Mucosa of stomach (tissue), 1 donor: ENCODE measurements at regions not wholly inside any gene's neighbourhood (a gene's known extent, or its start where the extent isn't known, plus 50 kb on each side); places are given as distances from the start of the nearest gene placed in this dataset.

Experiments
- H3K27me3 ChIP-seq: one replicate; pipeline ENCODE4 v1.7.0; 2013; ENCODE audit warnings: mild to moderate bottlenecking, low read length; ENCODE audit not compliant: control insufficient read depth, insufficient read depth
- H3K36me3 ChIP-seq: one replicate; pipeline ENCODE4 v1.7.0; 2013; ENCODE audit warnings: low read length; ENCODE audit not compliant: control insufficient read depth, insufficient read depth
- H3K4me1 ChIP-seq: one replicate; pipeline ENCODE4 v1.7.0; 2013; ENCODE audit warnings: mild to moderate bottlenecking, low read length; ENCODE audit not compliant: control insufficient read depth, insufficient read depth
- H3K4me3 ChIP-seq: one replicate; pipeline ENCODE4 v1.7.0; 2013; ENCODE audit warnings: low read length
- H3K9ac ChIP-seq: one replicate; pipeline ENCODE4 v1.7.0; 2013; ENCODE audit warnings: mild to moderate bottlenecking, low read length, moderate library complexity
- H3K9me3 ChIP-seq: one replicate; pipeline ENCODE4 v1.7.0; 2013; ENCODE audit warnings: mild to moderate bottlenecking, low read length, moderate library complexity; ENCODE audit not compliant: control insufficient read depth
- donor health status: Pancreatic carcinoma.

DNA sequence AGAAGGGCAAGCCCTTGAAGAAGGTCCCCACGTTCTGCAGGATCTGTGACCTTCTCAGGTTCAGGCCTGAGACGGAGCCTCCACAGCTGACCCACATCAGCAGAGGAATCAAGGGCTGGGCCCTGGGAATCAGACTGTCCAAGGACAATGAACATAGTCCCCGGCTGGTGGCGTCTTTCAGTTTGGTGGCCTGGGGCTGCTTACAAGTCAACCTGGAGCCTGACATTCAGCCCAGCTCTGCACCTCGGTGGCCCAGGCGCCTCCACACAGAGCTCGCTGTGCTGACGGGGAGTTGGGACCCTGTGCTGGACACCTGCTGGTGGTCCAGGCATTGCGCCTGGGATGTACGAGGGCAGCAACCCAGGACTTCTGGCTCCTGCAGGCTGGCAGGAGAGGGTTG is 523.5 kb downstream of the TBC1D22A start:
- Histone ChIP-seq H3K4me3 (no peak overlapping the region), H3K9ac (no peak overlapping the region), H3K36me3 (no peaks in the 10 kb centered on the region), H3K9me3 (no peaks in the 10 kb centered on the region), H3K4me1 (no peaks in the 10 kb centered on the region), H3K27me3 (no peaks in the 10 kb centered on the region)

DNA sequence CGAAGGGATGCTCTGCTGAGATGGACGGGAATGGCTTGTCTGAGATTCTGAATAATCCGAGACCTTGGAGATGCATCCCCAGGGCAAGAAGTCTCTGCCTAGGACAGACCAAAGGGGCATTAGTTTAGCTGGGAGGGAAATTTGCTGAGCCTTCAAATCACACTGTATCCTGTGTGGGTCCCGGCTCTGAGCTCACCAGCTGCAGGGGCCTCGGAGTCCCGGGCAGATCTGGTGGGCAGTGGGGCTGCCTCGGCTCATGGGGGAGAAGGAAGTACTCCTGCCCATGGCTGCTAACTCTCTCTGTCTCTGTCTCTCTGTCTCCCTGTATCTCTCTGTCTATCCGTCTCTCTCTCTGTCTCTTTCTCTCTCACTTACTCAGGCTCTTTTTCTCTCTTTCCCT is 522.4 kb downstream of the TBC1D22A start:
- no peak overlapping the region for H3K4me3 ChIP-seq
- no peaks in the 10 kb centered on the region for H3K27me3 ChIP-seq
- no peaks in the 10 kb centered on the region for H3K4me1 ChIP-seq
- no peaks in the 10 kb centered on the region for H3K36me3 ChIP-seq
- H3K9ac ChIP-seq: no peak overlapping the region
- no peaks in the 10 kb centered on the region for H3K9me3 ChIP-seq

DNA sequence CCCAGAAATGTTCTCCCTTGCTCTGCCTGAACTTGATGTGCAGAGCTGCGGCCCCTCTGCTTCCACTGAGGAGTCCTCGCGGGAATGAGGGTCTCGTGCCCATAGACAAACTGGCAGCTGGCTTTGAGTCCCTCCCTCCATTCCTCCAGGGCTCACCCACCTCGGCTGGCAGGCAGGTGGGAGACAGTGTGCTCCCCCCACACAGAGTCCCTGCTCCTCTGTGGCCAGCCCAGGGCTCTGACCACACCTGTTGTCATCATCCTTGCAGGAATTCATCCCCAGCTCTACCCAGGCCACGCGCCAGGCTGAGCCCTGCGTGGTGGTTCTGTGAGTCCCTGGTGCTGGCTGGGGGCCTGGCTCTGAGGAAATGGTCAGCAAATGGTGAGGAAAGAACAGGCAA is 521.9 kb downstream of the TBC1D22A start:
- no peaks in the 10 kb centered on the region for H3K27me3 ChIP-seq
- H3K36me3 ChIP-seq: no peaks in the 10 kb centered on the region
- H3K9ac ChIP-seq: no peak overlapping the region
- no peaks in the 10 kb centered on the region for H3K4me1 ChIP-seq
- no peak overlapping the region for H3K4me3 ChIP-seq
- H3K9me3 ChIP-seq: no peaks in the 10 kb centered on the region

DNA sequence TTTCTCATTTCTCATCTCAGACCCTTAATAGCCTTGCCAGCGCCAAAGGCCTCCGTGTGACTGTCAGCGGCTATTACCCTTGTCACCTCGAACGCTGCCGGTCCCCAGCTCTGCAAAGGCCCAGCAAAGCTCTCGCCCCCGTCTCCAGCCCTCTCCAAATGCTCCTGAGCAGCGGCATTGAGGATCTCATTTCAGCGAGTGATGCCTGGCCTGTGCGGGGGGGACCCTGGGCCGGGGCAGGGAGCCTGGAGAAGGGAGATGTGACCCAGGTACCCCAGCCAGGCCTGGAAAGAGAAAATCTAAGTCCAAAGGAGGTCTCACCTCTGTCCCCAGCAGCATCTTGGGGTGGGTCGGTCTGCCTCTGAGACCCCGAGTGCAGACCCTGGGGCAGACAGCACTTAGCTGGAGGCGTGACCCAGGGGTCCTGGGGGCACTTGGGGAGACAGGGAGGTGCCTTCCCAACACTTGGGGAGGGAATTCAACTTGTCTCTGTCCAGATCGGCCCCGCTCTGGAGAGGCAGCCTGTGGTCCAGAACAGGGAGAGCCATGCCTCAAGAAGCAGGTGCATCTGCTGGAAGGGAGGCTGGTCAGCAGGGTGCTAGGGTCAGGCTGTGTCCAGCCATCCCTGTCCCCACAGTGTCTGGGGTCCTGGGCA is 521.3 kb downstream of the TBC1D22A start:
- no peak overlapping the region for H3K9ac ChIP-seq
- H3K9me3 ChIP-seq: no peaks in the 10 kb centered on the region
- H3K36me3 ChIP-seq: no peaks in the 10 kb centered on the region
- H3K27me3 ChIP-seq: no peaks in the 10 kb centered on the region
- no peak overlapping the region for H3K4me3 ChIP-seq
- no peaks in the 10 kb centered on the region for H3K4me1 ChIP-seq

DNA sequence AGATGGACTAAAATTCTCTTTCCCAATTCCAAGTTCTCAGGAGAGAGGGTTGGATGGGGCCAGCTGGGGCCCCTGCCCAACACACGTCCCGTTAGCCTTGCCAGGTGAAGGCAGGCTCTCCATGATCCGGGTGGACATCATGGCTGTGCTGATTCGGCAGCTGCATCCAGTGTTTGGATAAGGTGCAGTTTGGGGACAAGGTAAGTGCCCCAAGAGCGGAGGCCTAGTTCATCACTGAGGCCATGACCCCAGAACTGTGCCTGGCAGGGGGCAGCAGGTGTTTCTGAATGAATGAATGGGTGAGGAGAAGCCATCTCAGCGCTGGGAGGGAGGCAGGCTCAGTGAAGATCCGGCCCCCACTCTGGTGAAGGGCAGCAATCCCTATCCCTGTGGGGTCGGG is 520.4 kb downstream of the TBC1D22A start:
- no peak overlapping the region for H3K4me3 ChIP-seq
- peaks cover 3% of the 10 kb centered on the region for H3K27me3 ChIP-seq
- no peaks in the 10 kb centered on the region for H3K9me3 ChIP-seq
- no peaks in the 10 kb centered on the region for H3K36me3 ChIP-seq
- H3K9ac ChIP-seq: no peak overlapping the region
- H3K4me1 ChIP-seq: no peaks in the 10 kb centered on the region

DNA sequence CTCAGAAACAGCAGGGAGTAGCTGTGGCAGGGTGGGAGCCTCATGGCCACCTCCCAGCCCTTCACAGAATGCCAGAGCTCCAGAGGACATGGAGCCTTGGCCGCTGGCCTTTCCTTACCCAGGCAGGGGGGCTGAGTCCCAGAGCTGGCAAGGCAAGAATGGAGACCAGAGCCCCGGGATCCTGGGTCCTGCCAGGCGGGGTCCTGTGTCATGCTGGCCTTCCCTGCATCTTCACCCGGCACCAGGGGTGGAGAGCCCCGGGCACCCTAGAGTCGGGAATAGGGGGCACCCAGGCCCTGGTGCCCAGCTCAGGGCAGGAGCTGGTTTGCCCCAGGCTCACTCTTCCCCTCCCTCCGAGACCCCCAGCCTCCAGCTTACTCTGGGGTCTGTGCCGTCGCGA is 519.9 kb downstream of the TBC1D22A start:
- Histone ChIP-seq H3K27me3 (peaks cover 3% of the 10 kb centered on the region), H3K9me3 (no peaks in the 10 kb centered on the region), H3K4me3 (no peak overlapping the region), H3K9ac (no peak overlapping the region), H3K4me1 (no peaks in the 10 kb centered on the region), H3K36me3 (no peaks in the 10 kb centered on the region)

DNA sequence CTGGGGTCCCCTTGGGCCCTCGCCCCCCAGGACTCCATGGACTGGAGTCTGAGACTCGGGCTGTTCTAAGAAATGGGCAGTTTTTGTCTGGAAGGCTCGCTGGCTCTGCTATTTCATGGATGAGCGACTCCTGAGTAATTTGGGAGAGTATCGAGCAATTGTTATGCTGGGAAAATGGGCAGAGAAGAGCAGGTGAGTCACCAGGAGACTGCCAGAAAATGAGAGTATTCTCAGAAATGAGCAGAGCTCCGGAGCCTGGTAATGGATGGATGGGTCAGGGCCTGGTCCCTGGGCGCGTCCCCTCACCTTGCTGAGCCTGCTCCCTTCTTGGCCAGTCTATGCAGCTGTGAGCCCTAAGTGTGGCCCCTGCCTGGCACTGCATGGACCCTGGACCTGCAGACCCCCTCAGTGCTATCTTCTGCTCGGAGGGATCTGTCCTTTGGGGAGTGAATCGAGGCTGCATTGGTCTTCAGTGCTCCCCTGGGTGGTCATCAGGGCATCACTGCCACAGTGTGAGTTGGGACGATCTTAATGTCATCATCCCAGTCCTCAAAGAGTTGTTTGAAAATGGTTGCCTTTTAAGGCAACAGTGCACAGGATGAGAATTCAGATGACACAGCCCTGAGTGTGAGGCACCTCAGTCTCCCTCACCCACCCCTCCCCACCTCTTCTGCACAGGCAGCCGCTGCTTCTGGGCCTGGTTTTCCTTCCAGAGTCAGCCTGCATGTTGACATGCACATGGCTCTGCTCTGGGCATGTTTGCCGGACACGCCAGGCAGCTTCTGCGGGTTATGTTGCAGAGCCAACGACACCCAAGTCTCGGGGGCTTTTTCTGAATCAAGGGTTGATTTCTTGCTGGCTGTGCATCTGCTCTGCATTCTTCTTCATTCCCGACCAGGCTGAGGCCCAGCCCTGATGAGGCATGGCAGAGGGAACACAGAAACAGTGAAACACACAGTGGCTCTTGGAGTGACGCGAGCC is 519.0 kb downstream of the TBC1D22A start:
- Histone ChIP-seq H3K27me3 (peaks cover 3% of the 10 kb centered on the region), H3K9me3 (no peaks in the 10 kb centered on the region), H3K36me3 (no peaks in the 10 kb centered on the region), H3K4me3 (no peak overlapping the region), H3K9ac (no peak overlapping the region), H3K4me1 (no peaks in the 10 kb centered on the region)

DNA sequence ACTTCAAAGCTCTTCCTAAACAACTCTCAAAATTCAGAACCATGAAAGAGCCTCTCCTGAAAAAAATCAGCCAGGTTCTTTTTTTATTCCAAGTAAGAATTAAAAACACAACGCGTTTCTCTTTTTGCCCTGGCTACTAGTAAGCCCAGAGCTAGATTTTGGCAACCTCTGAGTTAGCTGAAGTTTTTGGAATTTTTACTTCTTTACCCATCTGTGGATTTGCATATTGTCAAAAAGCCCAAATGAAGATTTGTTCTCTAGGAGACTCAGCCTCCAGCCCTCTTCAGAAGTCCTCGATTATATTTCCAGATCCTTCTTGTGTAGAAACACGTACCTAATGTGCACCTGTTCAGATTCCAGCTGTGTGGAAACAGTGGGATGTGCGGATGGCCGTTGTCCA is 517.9 kb downstream of the TBC1D22A start:
- H3K9ac ChIP-seq: no peak overlapping the region
- H3K4me1 ChIP-seq: no peaks in the 10 kb centered on the region
- H3K4me3 ChIP-seq: no peak overlapping the region
- H3K9me3 ChIP-seq: no peaks in the 10 kb centered on the region
- peaks cover 7% of the 10 kb centered on the region for H3K27me3 ChIP-seq
- no peaks in the 10 kb centered on the region for H3K36me3 ChIP-seq

DNA sequence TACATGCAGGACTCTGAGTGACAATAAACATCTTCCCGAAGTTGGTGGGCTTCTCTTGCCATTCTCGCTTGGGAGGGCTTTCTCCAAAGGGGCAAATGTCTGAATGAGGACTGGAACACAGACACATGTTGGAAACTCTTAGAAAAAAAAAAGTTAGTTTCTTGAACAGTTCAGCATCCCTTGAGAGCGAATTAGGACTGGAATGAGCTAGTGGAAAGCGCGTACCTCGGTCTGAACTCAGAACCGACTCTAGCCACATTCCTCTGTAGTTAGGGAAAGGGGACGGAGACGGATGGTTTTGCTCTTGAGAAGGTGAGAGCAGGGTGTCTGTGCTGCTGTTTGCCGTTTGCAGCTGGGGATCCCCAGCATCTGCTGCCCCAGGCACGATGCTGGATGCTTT is 517.3 kb downstream of the TBC1D22A start:
- Histone ChIP-seq H3K4me1 (no peaks in the 10 kb centered on the region), H3K36me3 (no peaks in the 10 kb centered on the region), H3K27me3 (peaks cover 7% of the 10 kb centered on the region), H3K9ac (no peak overlapping the region), H3K9me3 (no peaks in the 10 kb centered on the region), H3K4me3 (no peak overlapping the region)

DNA sequence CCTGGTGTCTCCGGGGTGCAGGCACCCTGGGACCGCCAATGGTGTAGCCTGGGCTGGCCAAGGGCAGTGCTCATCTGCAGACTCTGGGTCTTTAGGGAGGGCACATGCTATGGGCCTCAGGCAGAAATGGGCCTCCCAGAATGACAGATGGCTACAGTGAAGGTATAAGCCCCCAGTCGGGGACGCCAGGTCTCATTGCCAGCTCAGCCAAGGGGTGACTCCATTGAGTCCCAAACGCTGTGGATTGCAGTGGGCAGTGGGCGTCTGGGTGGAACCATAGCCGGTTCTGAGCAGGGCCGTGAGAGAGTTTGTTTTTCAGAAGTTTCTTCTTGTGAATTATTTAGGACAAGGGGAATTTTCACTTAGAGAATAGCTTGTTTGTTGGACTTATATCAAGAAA is 516.9 kb downstream of the TBC1D22A start:
- Histone ChIP-seq H3K27me3 (peaks cover 7% of the 10 kb centered on the region), H3K4me3 (no peak overlapping the region), H3K9me3 (no peaks in the 10 kb centered on the region), H3K36me3 (no peaks in the 10 kb centered on the region), H3K9ac (no peak overlapping the region), H3K4me1 (no peaks in the 10 kb centered on the region)

DNA sequence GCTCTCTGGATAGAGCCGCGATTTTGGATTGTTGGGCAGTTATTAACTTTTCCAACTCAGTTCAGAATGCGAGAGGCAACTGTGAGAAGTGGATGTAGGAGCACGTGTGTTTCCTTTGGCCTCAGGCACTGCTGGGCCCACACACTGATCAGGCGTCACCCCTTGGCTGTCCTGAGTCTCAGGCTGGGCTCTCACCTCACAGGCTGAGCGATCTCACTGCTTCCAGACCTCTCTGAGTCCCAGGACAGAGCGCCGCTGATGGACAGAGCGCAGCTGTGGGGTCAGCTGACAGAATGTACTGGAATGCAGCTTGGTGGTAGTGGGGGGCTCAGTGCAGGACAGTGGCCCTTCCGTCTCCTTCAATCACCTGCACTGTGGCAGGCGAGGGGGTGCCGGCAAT is 516.2 kb downstream of the TBC1D22A start:
- Histone ChIP-seq H3K9ac (no peak overlapping the region), H3K36me3 (no peaks in the 10 kb centered on the region), H3K4me1 (no peaks in the 10 kb centered on the region), H3K27me3 (peaks cover 7% of the 10 kb centered on the region), H3K4me3 (no peak overlapping the region), H3K9me3 (no peaks in the 10 kb centered on the region)

DNA sequence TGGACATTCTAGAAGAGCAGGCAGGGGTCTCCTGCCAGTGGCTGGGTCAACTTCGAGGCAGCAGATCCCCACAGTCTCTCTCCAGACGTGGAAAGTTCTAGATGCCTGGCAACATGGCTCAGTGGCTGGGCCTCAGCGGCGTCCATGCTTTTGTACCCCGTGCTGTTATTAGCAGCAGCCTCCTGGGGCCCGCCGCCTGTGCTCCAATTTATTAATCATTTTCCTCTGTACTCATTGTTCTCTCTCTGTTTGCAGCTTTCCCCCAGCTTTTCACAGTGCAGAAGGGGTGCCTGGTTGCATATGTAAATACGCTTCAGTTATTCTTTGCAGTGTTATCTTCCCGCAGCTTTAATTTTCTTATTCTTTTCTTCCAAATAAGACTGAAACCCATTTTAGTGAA is 515.1 kb downstream of the TBC1D22A start:
- H3K27me3 ChIP-seq: peaks cover 7% of the 10 kb centered on the region
- no peaks in the 10 kb centered on the region for H3K9me3 ChIP-seq
- H3K4me3 ChIP-seq: no peak overlapping the region
- H3K9ac ChIP-seq: no peak overlapping the region
- H3K36me3 ChIP-seq: no peaks in the 10 kb centered on the region
- no peaks in the 10 kb centered on the region for H3K4me1 ChIP-seq
